ENCODE measurements at regions not wholly inside any gene's neighbourhood (a gene's known extent, or its start where the extent isn't known, plus 50 kb on each side); places are given as distances from the start of the nearest gene placed in this dataset.
"Not testable (repeated sequence)": the region's sequence is repeated elsewhere in the genome, so short reads cannot be mapped to it uniquely, and the experiment has no call there.

DNA sequence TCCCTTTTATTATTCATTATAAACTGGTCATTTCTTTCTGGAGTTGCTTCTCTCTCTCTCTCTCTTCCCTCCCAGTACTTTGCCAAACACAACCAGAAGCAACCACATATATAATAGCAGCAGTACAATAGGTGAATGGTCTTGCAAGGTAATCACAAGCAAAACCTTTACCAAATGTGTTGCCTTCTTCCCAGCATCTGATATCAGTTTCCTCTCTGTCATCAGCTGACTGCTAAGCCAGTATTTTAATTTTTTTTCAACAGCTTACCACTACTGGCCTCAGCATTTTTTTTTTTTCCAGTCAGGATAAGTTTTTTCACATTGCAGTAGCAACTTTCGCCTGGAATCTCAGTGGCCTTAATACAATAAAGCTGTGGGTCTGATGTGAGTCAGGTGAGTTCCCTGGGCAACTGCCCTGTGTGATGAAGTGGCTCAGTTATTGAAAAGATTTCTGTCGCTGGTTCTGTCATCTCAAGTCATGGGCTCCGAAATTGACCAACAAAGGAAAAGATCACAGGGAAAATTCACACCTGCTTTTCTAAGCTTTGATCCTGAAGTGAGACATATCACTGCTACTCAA is 282.5 kb upstream of the AMIGO2 start:
- H3K36me3 Mint-ChIP-seq = peaks cover 28% of the 10 kb centered on the region

DNA sequence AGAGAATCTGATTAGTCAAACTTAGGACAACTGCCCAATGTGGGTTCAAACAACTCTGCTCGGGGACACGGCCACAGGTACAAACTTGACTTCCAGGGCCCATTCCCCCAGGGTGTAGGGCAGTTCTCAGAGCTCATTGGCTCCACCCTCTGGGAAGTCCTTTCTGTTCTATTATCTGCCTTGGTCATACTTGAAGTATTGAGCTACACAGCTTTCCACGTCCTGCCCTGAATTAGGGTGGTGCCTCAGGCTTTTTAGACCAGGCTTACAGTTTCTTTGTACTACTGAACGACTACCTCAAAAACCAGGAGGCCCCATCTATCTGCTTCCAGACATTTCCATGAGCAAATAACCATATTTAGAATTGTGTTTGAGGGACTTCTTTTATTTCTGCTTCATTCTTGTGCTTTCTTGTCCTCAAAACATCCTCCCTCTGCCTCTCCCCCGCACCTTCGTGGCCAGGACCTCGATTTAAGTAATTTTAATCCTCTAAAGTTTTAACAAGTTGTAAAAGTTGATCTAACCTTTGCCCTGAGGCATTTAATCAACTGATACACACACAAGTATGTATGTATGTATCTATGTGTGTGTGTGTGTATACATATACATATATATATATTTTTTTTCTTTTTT is 281.7 kb upstream of the AMIGO2 start:
- CTCF ChIA-PET = interaction anchor here (0.6 to 5.5 kb wide), 10 partner anchors 30 to 340 kb away, joined by 3 to 56 read pairs (median 4); partner anchors contain the start of genes AMIGO2 and PCED1B

More for the DNA sequence above, 282.5 kb upstream of the AMIGO2 start:
- Mint-ChIP-seq H3K27ac (peak overlapping the region; percentile 99), H3K4me1 (ENCODE audit: low read depth) (peaks cover 53% of the 10 kb centered on the region), H3K4me3 (peak overlapping the region; percentile 48), H3K9me3 (peaks cover 7% of the 10 kb centered on the region), H3K27me3 (no peaks in the 10 kb centered on the region)
- intact Hi-C loops (cut with micrococcal nuclease) = loop anchor here (10.0 kb wide), 1 partner anchor 817 kb away; no protein-coding TSS in a partner anchor
- ChIA-PET POLR2A (interaction anchor here (1.6 to 3.8 kb wide), 6 partner anchors 28 to 150 kb away, joined by 6 to 36 read pairs (median 21); no protein-coding TSS in a partner anchor), CTCF (interaction anchor here (0.6 to 5.5 kb wide), 7 partner anchors 21 to 341 kb away, joined by 3 to 56 read pairs (median 3); no protein-coding TSS in a partner anchor)
- peak; percentile 36 for DNase-seq

DNA sequence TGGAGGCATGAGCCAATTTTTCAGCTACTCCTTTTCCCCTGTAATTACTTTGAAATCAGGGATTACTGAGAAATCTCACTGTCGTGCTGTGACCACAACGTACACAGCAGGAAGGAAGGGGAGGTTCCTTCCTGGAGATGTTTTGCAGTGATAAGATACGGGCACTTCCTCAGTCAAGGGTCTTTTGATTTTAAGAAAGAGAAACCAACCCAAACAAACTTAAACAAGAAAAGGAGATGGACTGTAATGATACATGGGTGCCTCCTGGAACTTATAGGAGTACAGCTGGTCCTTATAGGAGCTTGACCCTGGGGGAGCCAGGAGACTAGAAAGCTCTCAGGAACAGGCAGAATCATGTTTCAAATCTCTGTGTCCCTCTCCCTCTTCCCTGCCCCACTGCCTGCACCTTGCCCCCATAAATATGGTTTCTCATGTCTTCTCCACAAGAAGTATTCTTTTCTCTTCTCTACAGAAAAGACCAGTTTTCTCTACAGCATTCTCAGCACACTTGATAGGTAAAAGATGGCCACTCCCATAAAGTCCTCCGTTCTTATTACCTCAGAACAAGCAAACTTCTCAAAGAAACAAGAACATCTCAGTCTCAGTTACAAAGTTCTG is 281.1 kb upstream of the AMIGO2 start:
- Mint-ChIP-seq H3K36me3 (peaks cover 30% of the 10 kb centered on the region), H3K4me3 (peak overlapping the region; percentile 66), H3K9me3 (peaks cover 7% of the 10 kb centered on the region), H3K27ac (peak overlapping the region; percentile 99), H3K4me1 (ENCODE audit: low read depth) (peaks cover 66% of the 10 kb centered on the region), H3K27me3 (no peaks in the 10 kb centered on the region)
- DNase-seq = peak; percentile 61
- POLR2A ChIA-PET = interaction anchor here (0.9 to 3.8 kb wide), 9 partner anchors 11 to 153 kb away, joined by 3 to 36 read pairs (median 15); no protein-coding TSS in a partner anchor
- intact Hi-C loops (cut with micrococcal nuclease) = loop anchor here (1.0 to 10.0 kb wide), 5 partner anchors 11 to 816 kb away; no protein-coding TSS in a partner anchor
- CTCF ChIA-PET = interaction anchor here (0.7 to 5.5 kb wide), 8 partner anchors 31 to 281 kb away, joined by 3 to 56 read pairs (median 4); partner anchors contain the start of genes AMIGO2 and PCED1B

More for the DNA sequence above, 281.7 kb upstream of the AMIGO2 start:
- peaks cover 60% of the 10 kb centered on the region for H3K4me1 Mint-ChIP-seq (ENCODE audit: low read depth)
- H3K36me3 Mint-ChIP-seq = peaks cover 31% of the 10 kb centered on the region
- intact Hi-C loops (cut with micrococcal nuclease) = loop anchor here (1.0 to 10.0 kb wide), 4 partner anchors 80 to 817 kb away; no protein-coding TSS in a partner anchor
- POLR2A ChIA-PET = interaction anchor here (0.6 to 3.8 kb wide), 10 partner anchors 12 to 154 kb away, joined by 3 to 36 read pairs (median 10); no protein-coding TSS in a partner anchor
- H3K9me3 Mint-ChIP-seq = peaks cover 7% of the 10 kb centered on the region
- peak; percentile 73 for DNase-seq
- H3K27me3 Mint-ChIP-seq = no peaks in the 10 kb centered on the region
- H3K4me3 Mint-ChIP-seq = peak overlapping the region; percentile 66
- H3K27ac Mint-ChIP-seq = peak overlapping the region; percentile 99

DNA sequence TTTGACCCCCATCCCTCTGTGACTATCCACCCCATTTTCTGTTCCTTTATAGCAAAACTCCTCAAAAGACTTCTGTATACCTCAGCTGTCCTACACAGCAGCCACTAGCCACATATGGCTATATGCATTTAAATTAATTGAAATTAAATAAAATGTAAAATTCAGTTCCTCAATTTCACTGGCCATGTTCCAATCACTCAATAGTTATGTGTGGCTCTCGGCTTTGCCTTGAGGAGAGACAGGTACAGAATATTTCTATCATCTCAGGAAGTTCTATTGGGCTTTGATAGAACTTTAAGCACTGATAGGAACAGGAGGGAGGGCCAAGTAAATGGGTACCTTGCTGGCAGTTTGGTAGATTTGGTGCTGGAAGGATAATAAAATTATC is 280.3 kb upstream of the AMIGO2 start:
- Mint-ChIP-seq H3K9me3 (peaks cover 7% of the 10 kb centered on the region), H3K27ac (peak overlapping the region; percentile 99), H3K4me3 (no peak overlapping the region), H3K36me3 (peaks cover 30% of the 10 kb centered on the region), H3K4me1 (ENCODE audit: low read depth) (peaks cover 73% of the 10 kb centered on the region), H3K27me3 (no peaks in the 10 kb centered on the region)
- CTCF ChIA-PET = interaction anchor here (1.8 to 5.5 kb wide), 2 partner anchors 32 to 36 kb away, joined by 6 to 56 read pairs; no protein-coding TSS in a partner anchor
- DNase-seq = no peak
- intact Hi-C loops (cut with micrococcal nuclease) = loop anchor here (1.0 to 10.0 kb wide), 3 partner anchors 10 to 815 kb away; no protein-coding TSS in a partner anchor
- POLR2A ChIA-PET = interaction anchor here (1.1 to 3.8 kb wide), 4 partner anchors 30 to 144 kb away, joined by 3 to 36 read pairs (median 26); no protein-coding TSS in a partner anchor

DNA sequence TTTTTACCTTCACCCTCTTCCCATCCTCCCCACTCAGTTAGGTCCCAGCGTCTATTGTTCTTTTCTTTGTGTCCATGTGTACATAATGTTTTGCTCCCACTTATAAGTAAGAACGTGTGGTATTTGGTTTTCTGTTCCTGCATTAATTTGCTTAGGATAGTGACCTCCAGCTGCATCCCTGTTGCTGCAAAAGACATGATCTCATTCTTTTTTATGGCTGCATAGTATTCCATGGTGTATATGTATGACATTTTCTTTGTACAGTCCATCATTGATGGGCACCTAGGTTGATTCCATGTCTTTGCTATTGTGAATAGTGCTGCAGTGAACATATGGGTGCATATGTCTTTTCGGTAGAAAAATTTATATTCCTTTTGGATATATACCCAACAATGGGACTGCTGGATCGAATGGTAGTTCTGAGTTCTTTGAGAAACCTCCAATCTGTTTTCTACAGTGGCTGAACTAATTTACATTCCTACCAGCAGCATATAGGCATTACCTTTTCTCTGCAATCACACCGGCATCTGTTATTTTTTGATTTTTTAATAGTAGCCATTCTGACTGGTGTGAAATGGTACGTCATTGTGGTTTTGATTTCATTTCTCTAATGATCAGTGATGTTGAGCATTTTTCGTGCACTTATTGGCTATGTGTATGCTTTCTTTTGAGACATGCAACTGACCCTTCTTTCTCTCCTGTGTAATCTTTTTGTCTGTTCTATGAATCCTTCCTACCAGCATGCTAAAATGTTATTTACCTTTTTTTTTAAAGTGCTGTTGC is 279.7 kb upstream of the AMIGO2 start:
- POLR2A ChIA-PET = interaction anchor here (1.1 to 2.8 kb wide), 2 partner anchors 89 to 144 kb away, joined by 3 to 22 read pairs; no protein-coding TSS in a partner anchor
- intact Hi-C loops (cut with micrococcal nuclease) = loop anchor here (1.0 to 10.0 kb wide), 4 partner anchors 9 to 815 kb away; no protein-coding TSS in a partner anchor
- H3K9me3 Mint-ChIP-seq = peaks cover 7% of the 10 kb centered on the region
- no peak overlapping the region for H3K4me3 Mint-ChIP-seq
- H3K36me3 Mint-ChIP-seq = peaks cover 29% of the 10 kb centered on the region
- H3K27me3 Mint-ChIP-seq = no peaks in the 10 kb centered on the region
- H3K4me1 Mint-ChIP-seq (ENCODE audit: low read depth) = peaks cover 77% of the 10 kb centered on the region
- peak overlapping the region; percentile 99 for H3K27ac Mint-ChIP-seq
- no peak for DNase-seq
- CTCF ChIA-PET = no interaction called here

DNA sequence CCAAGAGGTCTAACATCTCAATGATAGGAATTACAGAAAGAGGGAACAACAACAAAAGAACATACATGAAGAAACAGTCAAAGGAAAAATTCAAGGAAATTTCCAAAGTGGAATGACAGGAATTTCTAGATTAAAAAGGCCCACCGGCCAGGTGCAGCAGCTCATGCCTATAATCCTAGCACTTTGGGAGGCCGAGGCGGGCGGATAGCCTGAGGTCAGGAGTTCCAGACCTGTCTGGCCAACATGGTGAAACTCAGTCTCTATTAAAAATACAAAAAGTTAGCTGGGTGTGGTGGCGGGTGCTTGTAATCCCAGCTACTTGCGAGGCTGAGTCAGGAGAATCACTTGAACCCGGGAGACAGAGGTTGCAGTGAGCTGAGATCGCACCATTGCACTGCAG is 277.2 kb upstream of the AMIGO2 start:
- ChIA-PET CTCF (interaction anchor here (0.5 to 2.1 kb wide), 7 partner anchors 10 to 139 kb away, joined by 3 to 12 read pairs (median 4); no protein-coding TSS in a partner anchor), POLR2A (interaction anchor here (0.6 to 3.2 kb wide), 13 partner anchors 27 to 150 kb away, joined by 3 to 28 read pairs (median 5); no protein-coding TSS in a partner anchor)
- DNase-seq, H3K9me3 Mint-ChIP-seq, H3K27me3 Mint-ChIP-seq: not testable (repeated sequence)
- Mint-ChIP-seq H3K4me1 (ENCODE audit: low read depth) (peaks cover 78% of the 10 kb centered on the region), H3K27ac (peak overlapping the region; percentile 99), H3K4me3 (peak overlapping the region; percentile 66), H3K36me3 (peaks cover 30% of the 10 kb centered on the region)
- intact Hi-C loops (cut with micrococcal nuclease) = loop anchor here (2.0 to 10.0 kb wide), 3 partner anchors 28 to 562 kb away; no protein-coding TSS in a partner anchor

DNA sequence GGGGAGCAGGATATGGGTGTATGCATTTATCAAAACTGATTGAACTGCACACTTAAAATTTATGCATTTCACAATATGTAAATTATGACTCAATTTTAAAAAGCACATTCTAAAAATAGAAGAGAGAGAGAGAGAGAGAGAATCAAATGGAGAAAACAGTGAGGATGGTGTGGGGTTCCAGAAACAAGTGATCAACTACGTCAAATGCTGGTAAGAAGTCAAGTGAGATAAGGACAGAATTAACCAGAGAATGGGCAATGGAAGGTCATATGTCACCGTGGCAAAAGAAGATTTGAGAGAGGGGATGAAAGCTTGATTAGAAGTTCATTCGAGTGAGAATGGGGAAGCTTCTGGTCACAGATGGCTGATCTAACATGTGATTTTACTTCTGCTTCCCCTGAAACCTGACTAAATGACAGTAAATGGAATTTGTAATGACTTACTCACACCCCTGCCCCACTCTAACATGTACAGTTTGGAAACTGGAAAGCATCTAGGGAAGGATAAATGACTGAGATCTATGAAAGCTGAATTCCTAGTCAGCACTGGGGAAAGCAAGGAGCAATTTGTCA is 276.5 kb upstream of the AMIGO2 start:
- peaks cover 28% of the 10 kb centered on the region for H3K36me3 Mint-ChIP-seq
- ChIA-PET CTCF (interaction anchor here (0.5 to 2.1 kb wide), 8 partner anchors 35 to 285 kb away, joined by 3 to 12 read pairs (median 4); partner anchors contain the start of genes AMIGO2 and PCED1B), POLR2A (interaction anchor here (0.8 to 3.2 kb wide), 15 partner anchors 28 to 149 kb away, joined by 3 to 28 read pairs (median 5); no protein-coding TSS in a partner anchor)
- H3K27me3 Mint-ChIP-seq = no peaks in the 10 kb centered on the region
- peaks cover 76% of the 10 kb centered on the region for H3K4me1 Mint-ChIP-seq (ENCODE audit: low read depth)
- peak overlapping the region; percentile 99 for H3K27ac Mint-ChIP-seq
- H3K4me3 Mint-ChIP-seq = peak overlapping the region; percentile 66
- H3K9me3 Mint-ChIP-seq = peaks cover 7% of the 10 kb centered on the region
- intact Hi-C loops (cut with micrococcal nuclease) = loop anchor here (1.0 to 10.0 kb wide), 8 partner anchors 27 to 561 kb away; no protein-coding TSS in a partner anchor
- peak; percentile 50 for DNase-seq

DNA sequence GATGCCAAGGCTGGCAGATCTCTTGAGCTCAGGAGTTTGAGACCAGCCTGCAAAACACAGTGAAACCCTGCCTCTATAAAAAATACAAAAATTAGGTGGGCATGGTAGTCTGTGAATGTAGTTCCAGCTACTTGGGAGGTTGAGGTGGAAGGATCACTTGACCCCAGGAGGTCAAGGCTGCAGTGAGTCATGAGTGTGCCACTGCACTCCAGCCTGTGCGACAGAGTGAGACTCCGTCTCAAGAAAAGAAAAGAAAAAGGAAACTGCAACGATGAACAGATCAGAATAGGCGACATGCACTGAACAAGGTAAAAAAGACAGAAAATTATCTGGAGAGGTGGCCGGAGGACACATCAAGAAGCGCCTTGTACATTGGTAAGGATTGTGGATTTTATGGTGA is 273.7 kb upstream of the AMIGO2 start:
- Mint-ChIP-seq H3K36me3 (peaks cover 19% of the 10 kb centered on the region), H3K27ac (peak overlapping the region; percentile 88), H3K4me1 (ENCODE audit: low read depth) (peaks cover 79% of the 10 kb centered on the region), H3K4me3 (peak overlapping the region; percentile 66), H3K27me3 (no peaks in the 10 kb centered on the region), H3K9me3 (peaks cover 2% of the 10 kb centered on the region)
- POLR2A ChIA-PET = interaction anchor here (0.9 kb wide), 1 partner anchor 38 kb away, joined by 4 read pairs; no protein-coding TSS in a partner anchor
- no peak for DNase-seq
- CTCF ChIA-PET = no interaction called here
- intact Hi-C loops (cut with micrococcal nuclease) = loop anchor here (10.0 kb wide), 1 partner anchor 559 kb away; no protein-coding TSS in a partner anchor

DNA sequence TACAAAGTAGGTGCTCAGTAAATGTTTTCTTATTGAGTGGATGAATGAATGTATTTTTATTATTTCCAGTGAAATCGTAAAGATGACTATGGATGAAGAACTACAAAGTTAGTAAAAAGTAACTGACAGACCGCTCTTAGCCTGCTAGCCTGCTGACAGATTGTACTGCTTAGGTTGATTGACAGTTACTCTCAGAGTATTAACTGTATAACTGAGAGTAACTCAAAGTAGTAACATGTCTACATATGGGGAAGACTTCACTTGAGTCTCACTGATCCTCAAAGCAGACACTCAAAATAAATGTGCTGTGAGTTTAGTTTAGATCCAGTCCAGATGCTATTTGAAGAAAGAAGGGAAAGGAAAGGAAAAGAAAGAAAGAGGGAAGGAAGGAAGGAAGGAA is 272.3 kb upstream of the AMIGO2 start:
- H3K4me3 Mint-ChIP-seq = peak overlapping the region; percentile 21
- ChIA-PET CTCF (interaction anchor here (0.6 kb wide), 2 partner anchors 12 to 232 kb away, joined by 3 to 4 read pairs; no protein-coding TSS in a partner anchor), POLR2A (no interaction called here)
- peaks cover 73% of the 10 kb centered on the region for H3K4me1 Mint-ChIP-seq (ENCODE audit: low read depth)
- DNase-seq = no peak
- intact Hi-C loops (cut with micrococcal nuclease) = loop anchor here (10.0 kb wide), 1 partner anchor 557 kb away; no protein-coding TSS in a partner anchor
- H3K36me3 Mint-ChIP-seq = peaks cover 13% of the 10 kb centered on the region
- peak overlapping the region; percentile 83 for H3K27ac Mint-ChIP-seq
- H3K9me3 Mint-ChIP-seq = no peaks in the 10 kb centered on the region
- H3K27me3 Mint-ChIP-seq = no peaks in the 10 kb centered on the region

DNA sequence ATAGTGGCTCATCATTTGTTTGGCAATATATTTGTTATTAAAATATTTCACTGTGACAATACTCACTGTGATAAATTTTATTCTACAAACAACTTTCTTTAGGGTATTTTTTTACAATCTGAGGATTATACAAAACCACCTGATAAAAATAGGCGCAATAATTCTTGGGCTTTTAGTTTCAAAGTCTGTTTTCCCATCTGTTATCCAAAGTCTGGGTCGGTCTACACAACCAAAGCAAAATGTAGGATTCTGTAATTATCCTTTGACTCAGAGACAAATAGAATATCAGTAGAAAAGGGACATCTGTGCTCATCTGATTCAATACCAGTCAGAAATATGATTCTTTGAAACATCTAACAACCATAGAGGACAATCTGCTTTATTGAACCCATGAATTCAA is 271.8 kb upstream of the AMIGO2 start:
- intact Hi-C loops (cut with micrococcal nuclease) = loop anchor here (2.0 to 10.0 kb wide), 2 partner anchors 267 to 557 kb away; no protein-coding TSS in a partner anchor
- Mint-ChIP-seq H3K9me3 (no peaks in the 10 kb centered on the region), H3K4me1 (ENCODE audit: low read depth) (peaks cover 73% of the 10 kb centered on the region), H3K4me3 (no peak overlapping the region), H3K36me3 (peaks cover 10% of the 10 kb centered on the region), H3K27me3 (no peaks in the 10 kb centered on the region), H3K27ac (peak overlapping the region; percentile 83)
- DNase-seq = no peak
- ChIA-PET POLR2A (interaction anchor here (0.9 kb wide), 1 partner anchor 139 kb away, joined by 3 read pairs; no protein-coding TSS in a partner anchor), CTCF (interaction anchor here (0.6 kb wide), 1 partner anchor 231 kb away, joined by 4 read pairs; no protein-coding TSS in a partner anchor)

Measured in activated CD4-positive, alpha-beta memory T cell treated with anti-CD3 and anti-CD28 coated beads for 36 hours (primary cell).